Activated CD8-positive, alpha-beta T cell treated with anti-CD3 and anti-CD28 coated beads for 36 hours (primary cell): ENCODE measurements at regions not wholly inside any gene's neighbourhood (a gene's known extent, or its start where the extent isn't known, plus 50 kb on each side); places are given as distances from the start of the nearest gene placed in this dataset.

Experiments
- ATAC-seq: fragments of 200-7000 bp; cut with Tn5 transposase; one replicate; pipeline ENCODE4 v1.10.0; 2021; ENCODE audit warnings: mild to moderate bottlenecking, moderate library complexity
- CTCF ChIA-PET: fragments of 350-600 bp; sonication (Branson Sonifier 250); formaldehyde crosslinking; loops from one replicate; lab custom pipeline; 2021; ENCODE audit warnings: antibody characterized with exemption; lab: Charles Lee
- POLR2A ChIA-PET: fragments of 350-600 bp; sonication (Branson Sonifier 250); formaldehyde crosslinking; loops from one replicate; lab custom pipeline; 2021; ENCODE audit warnings: antibody characterized with exemption; lab: Charles Lee
- DNase-seq: peaks from one replicate; pipeline ENCODE4 v3.0.0-alpha.2; 2020
- H3K27ac Mint-ChIP-seq: one replicate; pipeline ENCODE4 v1.8.0; 2021; ENCODE audit warnings: mild to moderate bottlenecking, mixed read lengths
- H3K27me3 Mint-ChIP-seq: one replicate; pipeline ENCODE4 v1.8.0; 2021; ENCODE audit warnings: mixed read lengths
- H3K36me3 Mint-ChIP-seq: one replicate; pipeline ENCODE4 v1.8.0; 2021; ENCODE audit warnings: low read depth, mixed read lengths
- H3K4me1 Mint-ChIP-seq: one replicate; pipeline ENCODE4 v1.8.0; 2021; ENCODE audit warnings: low read depth, mixed read lengths
- H3K4me3 Mint-ChIP-seq: one replicate; pipeline ENCODE4 v1.8.0; 2021; ENCODE audit warnings: mild to moderate bottlenecking, moderate library complexity, mixed read lengths
- H3K9me3 Mint-ChIP-seq: one replicate; pipeline ENCODE4 v1.8.0; 2021; ENCODE audit warnings: mixed read lengths
- CTCF ChIP-seq: fragments of 200-600 bp; IDR thresholded peaks from one replicate; pipeline ENCODE4 v1.8.0; 2022; ENCODE audit warnings: antibody characterized with exemption, mild to moderate bottlenecking
- intact Hi-C: fragments of 100-400 bp; cut with micrococcal nuclease; formaldehyde crosslinking; loops from one replicate; pipeline ENCODE4 v1.10.0; 2022

- ATAC-seq, result no peak
- TF ChIP-seq CTCF, result no peak
- POLR2A ChIA-PET, result no interaction called here
- CTCF ChIA-PET, result no interaction called here
- Mint-ChIP-seq H3K27me3 (no peaks in the 10 kb centered on the region), H3K9me3 (peaks cover 5% of the 10 kb centered on the region), H3K27ac (peak overlapping the region; percentile 28), H3K4me3 (no peak overlapping the region), H3K36me3 (peaks cover 9% of the 10 kb centered on the region), H3K4me1 (peaks cover 40% of the 10 kb centered on the region)
- peak; percentile 14 for DNase-seq
- intact Hi-C loops, result loop anchor here (2.0 kb wide), 1 partner anchor 31 kb away; no protein-coding TSS in a partner anchor
Measured at GRCh38 chr12:19801941-19802340, 362.6 kb downstream of the AEBP2 start.

- POLR2A ChIA-PET, result no interaction called here
- peaks cover 9% of the 10 kb centered on the region for H3K36me3 Mint-ChIP-seq
- H3K27ac Mint-ChIP-seq, result peak overlapping the region; percentile 34
- no peaks in the 10 kb centered on the region for H3K27me3 Mint-ChIP-seq
- intact Hi-C loops, result no loop called here
- DNase-seq (no peak), ATAC-seq (no peak)
- no peak overlapping the region for H3K4me3 Mint-ChIP-seq
- no peak for TF ChIP-seq CTCF
- CTCF ChIA-PET, result no interaction called here
- H3K9me3 Mint-ChIP-seq, result peaks cover 5% of the 10 kb centered on the region
- H3K4me1 Mint-ChIP-seq, result peaks cover 40% of the 10 kb centered on the region
Measured at GRCh38 chr12:19802915-19803314, 363.6 kb downstream of the AEBP2 start.

- Mint-ChIP-seq H3K4me3 (no peak overlapping the region), H3K9me3 (peaks cover 5% of the 10 kb centered on the region), H3K36me3 (no peaks in the 10 kb centered on the region), H3K27me3 (no peaks in the 10 kb centered on the region), H3K4me1 (peaks cover 31% of the 10 kb centered on the region), H3K27ac (no peak overlapping the region)
- ChIA-PET CTCF (interaction anchor here (1.7 kb wide), 1 partner anchor 66 kb away, joined by 4 read pairs; no protein-coding TSS in a partner anchor), POLR2A (interaction anchor here (1.4 kb wide), 1 partner anchor 21 kb away, joined by 4 read pairs; no protein-coding TSS in a partner anchor)
- intact Hi-C loops, result no loop called here
- DNase-seq, result no peak
- ATAC-seq, result no peak
- no peak for TF ChIP-seq CTCF
Measured at GRCh38 chr12:19804737-19805136, 365.4 kb downstream of the AEBP2 start.

- peaks cover 3% of the 10 kb centered on the region for H3K4me1 Mint-ChIP-seq
- DNase-seq, result no peak
- no peak overlapping the region for H3K27ac Mint-ChIP-seq
- intact Hi-C loops, result no loop called here
- H3K9me3 Mint-ChIP-seq, result peaks cover 5% of the 10 kb centered on the region
- no peaks in the 10 kb centered on the region for H3K36me3 Mint-ChIP-seq
- H3K27me3 Mint-ChIP-seq, result no peaks in the 10 kb centered on the region
- CTCF ChIA-PET, result no interaction called here
- H3K4me3 Mint-ChIP-seq, result no peak overlapping the region
- POLR2A ChIA-PET, result no interaction called here
- no peak for TF ChIP-seq CTCF
- no peak for ATAC-seq
Measured at GRCh38 chr12:19808371-19808770, 369.1 kb downstream of the AEBP2 start.

GRCh38 chr12:19810213-19810612 lies 370.9 kb downstream of the AEBP2 start:
- intact Hi-C loops, result no loop called here
- TF ChIP-seq CTCF, result no peak

More at GRCh38 chr12:19810213-19810612, 370.9 kb downstream of the AEBP2 start:
- no peak overlapping the region for H3K27ac Mint-ChIP-seq
- peaks cover 11% of the 10 kb centered on the region for H3K9me3 Mint-ChIP-seq
- no peak overlapping the region for H3K4me3 Mint-ChIP-seq
- H3K4me1 Mint-ChIP-seq, result no peaks in the 10 kb centered on the region
- POLR2A ChIA-PET, result no interaction called here
- ATAC-seq (no peak), DNase-seq (no peak)
- H3K27me3 Mint-ChIP-seq, result no peaks in the 10 kb centered on the region
- H3K36me3 Mint-ChIP-seq, result no peaks in the 10 kb centered on the region
- CTCF ChIA-PET, result no interaction called here
